ENCODE measurements at regions not wholly inside any gene's neighbourhood (a gene's known extent, or its start where the extent isn't known, plus 50 kb on each side); places are given as distances from the start of the nearest gene placed in this dataset.

- Histone ChIP-seq H3K79me2 (ENCODE audit: insufficient read depth, low read length) (no peaks in the 10 kb centered on the region), H3K4me2 (ENCODE audit: low read length) (no peak overlapping the region), H4K20me1 (ENCODE audit: insufficient read depth) (no peaks in the 10 kb centered on the region), H3K9me3 (ENCODE audit: control insufficient read depth in 1 of 2, insufficient read depth in 1 of 2, low read depth in 1 of 2, low read length in 2 of 2) (no peaks in the 10 kb centered on the region), H3K9ac (ENCODE audit: low read length) (no peak overlapping the region), H2AFZ (ENCODE audit: low read depth, low read length, poor library complexity, severe bottlenecking) (no peak overlapping the region), H3K4me3 (replicated peaks in 1 of 2; ENCODE audit: low read depth in 1 of 2, low read length in 2 of 2) (no peak overlapping the region), H3K27me3 (ENCODE audit: insufficient read depth, low read length) (no peaks in the 10 kb centered on the region), H3K9me2 (ENCODE audit: insufficient read depth) (no peaks in the 10 kb centered on the region), H3K4me1 (ENCODE audit: control insufficient read depth in 1 of 2, insufficient read depth in 2 of 2, low read length in 2 of 2) (no peaks in the 10 kb centered on the region), H3K36me3 (ENCODE audit: control insufficient read depth in 1 of 2, insufficient read depth in 2 of 2, low read length in 2 of 2) (no peaks in the 10 kb centered on the region), H3K27ac (ENCODE audit: low read depth, low read length) (no peak overlapping the region)
- intact Hi-C loops (cut with micrococcal nuclease): no loop called here
- ChIA-PET POLR2A (no interaction called here), CTCF (no interaction called here), RAD21 (ENCODE audit: low non-redundant PET in 1 of 2, low total read pairs in 2 of 2, uncharacterized antibody in 2 of 2, unreplicated experiment in 2 of 2) (no interaction called here)
- no peak for DNase-seq (ENCODE audit: low read depth, low spot score)
- no peak for TF ChIP-seq SP1 (IDR thresholded peaks at IDR 0.05; ENCODE audit: low read depth)
- TF ChIP-seq, protein P1, sequence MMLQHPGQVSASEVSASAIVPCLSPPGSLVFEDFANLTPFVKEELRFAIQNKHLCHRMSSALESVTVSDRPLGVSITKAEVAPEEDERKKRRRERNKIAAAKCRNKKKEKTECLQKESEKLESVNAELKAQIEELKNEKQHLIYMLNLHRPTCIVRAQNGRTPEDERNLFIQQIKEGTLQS (IDR thresholded peaks at IDR 0.05): no peak
- no peak for TF ChIP-seq FOSL1 (IDR thresholded peaks at IDR 0.05; ENCODE audit: low read depth)
- TF ChIP-seq RAD21 (IDR thresholded peaks at IDR 0.05; ENCODE audit: low read depth): no peak
- no peak for TF ChIP-seq ZNF274 (IDR thresholded peaks at IDR 0.05; ENCODE audit: low read depth, low read length)
- TF ChIP-seq CEBPB (IDR thresholded peaks at IDR 0.05; ENCODE audit: low read depth): no peak
- no peak for TF ChIP-seq JUND (IDR thresholded peaks at IDR 0.05)
- TF ChIP-seq EZH2 (IDR thresholded peaks at IDR 0.05): no peak
- no peak for TF ChIP-seq POLR2AphosphoS5 (IDR thresholded peaks at IDR 0.05; ENCODE audit: low read depth, low read length)
- no peak for TF ChIP-seq CBX3 (IDR thresholded peaks at IDR 0.05; ENCODE audit: low read depth)
- TF ChIP-seq ELF1 (IDR thresholded peaks at IDR 0.05; ENCODE audit: borderline replicate concordance, low read depth): no peak
- TF ChIP-seq YY1 (IDR thresholded peaks at IDR 0.05; ENCODE audit: extremely low read depth, insufficient replicate concordance, low read depth, low read length): no peak
- no peak for TF ChIP-seq SRF (IDR thresholded peaks at IDR 0.05; ENCODE audit: low read depth)
- TF ChIP-seq EZH2phosphoT487 (IDR thresholded peaks at IDR 0.05; ENCODE audit: borderline replicate concordance): no peak
- no peak for TF ChIP-seq POLR2A (IDR thresholded peaks at IDR 0.05; ENCODE audit: borderline replicate concordance, extremely low read depth, insufficient read depth, insufficient read length)
- no peak for TF ChIP-seq SIN3A (IDR thresholded peaks at IDR 0.05; ENCODE audit: low read depth)
- no peak for TF ChIP-seq TCF7L2 (IDR thresholded peaks at IDR 0.05; ENCODE audit: borderline replicate concordance, extremely low read depth, insufficient read depth, insufficient read length)
- TF ChIP-seq EGR1 (IDR thresholded peaks at IDR 0.05; ENCODE audit: low read depth): no peak
- TF ChIP-seq, protein P2, sequence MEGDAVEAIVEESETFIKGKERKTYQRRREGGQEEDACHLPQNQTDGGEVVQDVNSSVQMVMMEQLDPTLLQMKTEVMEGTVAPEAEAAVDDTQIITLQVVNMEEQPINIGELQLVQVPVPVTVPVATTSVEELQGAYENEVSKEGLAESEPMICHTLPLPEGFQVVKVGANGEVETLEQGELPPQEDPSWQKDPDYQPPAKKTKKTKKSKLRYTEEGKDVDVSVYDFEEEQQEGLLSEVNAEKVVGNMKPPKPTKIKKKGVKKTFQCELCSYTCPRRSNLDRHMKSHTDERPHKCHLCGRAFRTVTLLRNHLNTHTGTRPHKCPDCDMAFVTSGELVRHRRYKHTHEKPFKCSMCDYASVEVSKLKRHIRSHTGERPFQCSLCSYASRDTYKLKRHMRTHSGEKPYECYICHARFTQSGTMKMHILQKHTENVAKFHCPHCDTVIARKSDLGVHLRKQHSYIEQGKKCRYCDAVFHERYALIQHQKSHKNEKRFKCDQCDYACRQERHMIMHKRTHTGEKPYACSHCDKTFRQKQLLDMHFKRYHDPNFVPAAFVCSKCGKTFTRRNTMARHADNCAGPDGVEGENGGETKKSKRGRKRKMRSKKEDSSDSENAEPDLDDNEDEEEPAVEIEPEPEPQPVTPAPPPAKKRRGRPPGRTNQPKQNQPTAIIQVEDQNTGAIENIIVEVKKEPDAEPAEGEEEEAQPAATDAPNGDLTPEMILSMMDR (IDR thresholded peaks at IDR 0.05 in 2 of 3, conservative IDR thresholded peaks at IDR 0.05 in 1 of 3; ENCODE audit: borderline replicate concordance in 1 of 3, insufficient read depth in 1 of 3, low read depth in 2 of 3, low read length in 2 of 3): no peak
- ATAC-seq: no peak
- BruUV-seq (replicated peaks): no TSS peak
Measured at GRCh38 chr14:58839233-58839632, 201.5 kb downstream of the DACT1 start.
